ENCODE measurements at regions not wholly inside any gene's neighbourhood (a gene's known extent, or its start where the extent isn't known, plus 50 kb on each side); places are given as distances from the start of the nearest gene placed in this dataset.

- no peaks in the 10 kb centered on the region for H3K4me1 ChIP-seq (ENCODE audit: insufficient read depth, low read length)
- no peaks in the 10 kb centered on the region for H3K36me3 ChIP-seq (ENCODE audit: insufficient read depth, low read length)
- no peak overlapping the region for H3K9ac ChIP-seq (ENCODE audit: low read depth, low read length)
- no peaks in the 10 kb centered on the region; the same call in 1 of the 2 replicates for H3K9me3 ChIP-seq (ENCODE audit: control insufficient read depth, insufficient read depth, low read length)
Measured at GRCh38 chr20:52098186-52098585, 93.4 kb downstream of the ZFP64 start.

DNA sequence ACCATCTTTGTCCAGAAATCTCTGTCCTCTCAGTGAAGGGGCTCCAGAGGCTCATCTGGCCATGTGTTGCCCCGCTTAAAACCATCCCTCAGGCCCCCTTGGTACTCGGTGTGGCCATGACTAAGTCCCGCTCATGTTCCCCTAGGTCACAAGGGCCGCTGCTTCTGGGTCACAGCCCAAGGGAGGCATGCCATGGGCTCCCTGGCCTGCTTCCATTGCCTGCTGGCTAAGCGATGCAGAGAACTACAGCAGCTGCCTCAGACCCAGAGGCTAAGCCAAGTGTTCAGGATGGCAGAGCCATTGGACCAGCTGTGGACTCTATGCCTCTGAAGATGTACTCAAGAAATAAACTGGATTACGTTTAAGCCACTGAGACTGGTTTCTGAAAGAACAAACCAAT, 95.5 kb downstream of the ZFP64 start:
- Histone ChIP-seq H3K36me3 (ENCODE audit: insufficient read depth, low read length) (no peaks in the 10 kb centered on the region), H3K9ac (ENCODE audit: low read depth, low read length) (no peak overlapping the region), H3K4me1 (ENCODE audit: insufficient read depth, low read length) (no peaks in the 10 kb centered on the region), H3K9me3 (ENCODE audit: control insufficient read depth, insufficient read depth, low read length) (no peaks in the 10 kb centered on the region; the same call in 1 of the 2 replicates)

GRCh38 chr20:52094693-52095092, 96.9 kb downstream of the ZFP64 start:
- Histone ChIP-seq H3K9me3 (ENCODE audit: control insufficient read depth, insufficient read depth, low read length) (no peaks in the 10 kb centered on the region; the same call in 1 of the 2 replicates), H3K36me3 (ENCODE audit: insufficient read depth, low read length) (no peaks in the 10 kb centered on the region), H3K9ac (ENCODE audit: low read depth, low read length) (no peak overlapping the region), H3K4me1 (ENCODE audit: insufficient read depth, low read length) (no peaks in the 10 kb centered on the region)

DNA sequence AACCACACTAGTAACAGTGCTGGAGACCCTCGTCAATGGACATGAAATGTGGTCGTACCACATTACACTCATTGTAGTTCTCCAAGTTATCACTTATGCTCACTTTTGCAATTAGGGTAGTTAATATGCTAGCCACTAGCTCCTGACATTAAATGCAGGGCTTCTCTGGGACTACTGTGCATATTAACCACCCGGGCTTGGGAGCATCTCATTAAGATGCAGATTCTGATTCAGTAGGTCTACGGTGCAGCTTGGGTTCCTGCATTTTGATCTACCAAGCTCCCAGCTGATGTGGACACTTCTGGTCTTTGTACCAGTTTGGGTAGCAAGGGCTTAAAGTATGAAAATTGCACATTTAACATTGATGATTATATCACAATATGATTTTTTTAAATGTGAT, 98.0 kb downstream of the ZFP64 start:
- H3K9ac ChIP-seq (ENCODE audit: low read depth, low read length), result no peak overlapping the region
- H3K9me3 ChIP-seq (ENCODE audit: control insufficient read depth, insufficient read depth, low read length), result no peaks in the 10 kb centered on the region; the same call in 1 of the 2 replicates
- no peaks in the 10 kb centered on the region for H3K4me1 ChIP-seq (ENCODE audit: insufficient read depth, low read length)
- H3K36me3 ChIP-seq (ENCODE audit: insufficient read depth, low read length), result 0 out of 2 replicates have a peak, but pooled peaks cover 1% of the 10 kb centered on the region

DNA sequence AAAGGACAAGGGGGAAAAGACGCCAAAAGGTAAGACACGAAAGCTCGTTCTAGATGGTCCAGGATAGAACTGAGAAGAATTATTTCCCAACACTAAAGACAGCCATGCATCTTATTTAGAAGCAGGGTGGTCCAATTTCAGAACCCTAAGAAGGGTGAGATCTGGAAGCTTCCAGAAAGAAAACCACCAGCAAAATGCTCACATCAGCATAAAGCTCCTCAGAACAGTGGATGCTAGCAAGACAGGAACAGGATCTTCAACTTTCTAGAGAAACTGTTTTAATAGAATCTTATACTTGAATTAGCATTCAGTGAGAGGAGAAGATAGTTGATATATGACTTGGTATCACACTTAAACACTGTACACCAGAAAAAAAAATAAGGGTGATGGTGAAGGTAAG, 101.5 kb downstream of the ZFP64 start:
- H3K9ac ChIP-seq (ENCODE audit: low read depth, low read length), result no peak overlapping the region
- H3K36me3 ChIP-seq (ENCODE audit: insufficient read depth, low read length), result peaks cover 9% of the 10 kb centered on the region; the same call in 1 of the 2 replicates
- no peaks in the 10 kb centered on the region for H3K4me1 ChIP-seq (ENCODE audit: insufficient read depth, low read length)
- H3K9me3 ChIP-seq (ENCODE audit: control insufficient read depth, insufficient read depth, low read length), result peaks cover 5% of the 10 kb centered on the region

DNA sequence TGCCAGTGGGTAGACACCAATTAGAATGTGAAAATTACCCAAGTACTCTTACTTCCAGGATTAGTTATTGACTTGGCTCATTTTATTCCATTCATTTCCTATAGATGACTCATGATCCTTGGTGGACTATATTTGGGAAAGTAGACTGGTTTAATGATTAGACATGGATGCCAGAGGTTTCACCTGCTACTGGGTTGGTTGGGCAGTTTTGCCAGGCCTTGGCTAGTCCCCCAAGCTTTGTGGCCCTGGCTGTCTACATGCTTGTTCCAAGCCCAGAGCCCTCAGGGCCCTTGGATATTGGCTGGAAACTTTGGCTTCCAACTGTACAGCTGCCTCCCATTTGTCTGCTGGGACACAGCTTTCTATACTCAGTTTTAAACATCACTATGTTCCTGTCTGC, 104.1 kb downstream of the ZFP64 start:
- Histone ChIP-seq H3K9me3 (ENCODE audit: control insufficient read depth, insufficient read depth, low read length) (peaks cover 5% of the 10 kb centered on the region), H3K9ac (ENCODE audit: low read depth, low read length) (no peak overlapping the region), H3K36me3 (ENCODE audit: insufficient read depth, low read length) (peaks cover 9% of the 10 kb centered on the region; the same call in 1 of the 2 replicates), H3K4me1 (ENCODE audit: insufficient read depth, low read length) (no peaks in the 10 kb centered on the region)

- Histone ChIP-seq H3K9ac (ENCODE audit: low read depth, low read length) (no peak overlapping the region), H3K9me3 (ENCODE audit: control insufficient read depth, insufficient read depth, low read length) (peaks cover 5% of the 10 kb centered on the region), H3K36me3 (ENCODE audit: insufficient read depth, low read length) (peaks cover 9% of the 10 kb centered on the region; the same call in 1 of the 2 replicates), H3K4me1 (ENCODE audit: insufficient read depth, low read length) (no peaks in the 10 kb centered on the region)
Measured at GRCh38 chr20:52086878-52087277, 104.7 kb downstream of the ZFP64 start.

- Histone ChIP-seq H3K4me1 (ENCODE audit: insufficient read depth, low read length) (no peaks in the 10 kb centered on the region; the same call in 1 of the 2 replicates), H3K9ac (ENCODE audit: low read depth, low read length) (no peak overlapping the region), H3K36me3 (ENCODE audit: insufficient read depth, low read length) (peaks cover 9% of the 10 kb centered on the region; the same call in 1 of the 2 replicates)
Measured at GRCh38 chr20:52084727-52085126, 106.9 kb downstream of the ZFP64 start.

GRCh38 chr20:52083627-52084232, 107.8 kb downstream of the ZFP64 start:
- H3K4me1 ChIP-seq (ENCODE audit: insufficient read depth, low read length), result no peaks in the 10 kb centered on the region; the same call in 1 of the 2 replicates

More at GRCh38 chr20:52084727-52085126, 106.9 kb downstream of the ZFP64 start:
- peaks cover 5% of the 10 kb centered on the region for H3K9me3 ChIP-seq (ENCODE audit: control insufficient read depth, insufficient read depth, low read length)

DNA sequence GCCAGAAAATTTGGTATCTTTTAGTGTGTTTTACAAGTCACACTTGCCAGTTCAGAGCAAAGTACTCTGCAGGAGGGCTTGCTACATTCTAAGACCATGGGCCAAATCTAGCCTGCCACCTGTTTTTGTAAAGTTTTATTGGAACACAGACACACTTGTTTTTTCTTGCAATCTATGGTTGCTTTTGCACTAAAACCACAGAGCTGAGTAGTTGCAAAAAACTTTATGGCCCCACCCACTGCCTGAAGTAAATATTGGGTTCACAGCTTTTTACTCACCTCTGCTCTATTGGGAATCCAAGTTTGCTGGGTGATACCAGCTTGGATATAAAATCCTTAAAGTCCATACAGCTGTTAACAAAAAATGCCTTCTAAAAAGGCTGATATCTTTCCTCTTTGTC, 109.0 kb downstream of the ZFP64 start:
- no peaks in the 10 kb centered on the region for H3K36me3 ChIP-seq (ENCODE audit: insufficient read depth, low read length)
- H3K9ac ChIP-seq (ENCODE audit: low read depth, low read length), result no peak overlapping the region

More at GRCh38 chr20:52083627-52084232, 107.8 kb downstream of the ZFP64 start:
- H3K9me3 ChIP-seq (ENCODE audit: control insufficient read depth, insufficient read depth, low read length), result peaks cover 5% of the 10 kb centered on the region
- H3K36me3 ChIP-seq (ENCODE audit: insufficient read depth, low read length), result peaks cover 9% of the 10 kb centered on the region; the same call in 1 of the 2 replicates
- H3K9ac ChIP-seq (ENCODE audit: low read depth, low read length), result no peak overlapping the region

DNA sequence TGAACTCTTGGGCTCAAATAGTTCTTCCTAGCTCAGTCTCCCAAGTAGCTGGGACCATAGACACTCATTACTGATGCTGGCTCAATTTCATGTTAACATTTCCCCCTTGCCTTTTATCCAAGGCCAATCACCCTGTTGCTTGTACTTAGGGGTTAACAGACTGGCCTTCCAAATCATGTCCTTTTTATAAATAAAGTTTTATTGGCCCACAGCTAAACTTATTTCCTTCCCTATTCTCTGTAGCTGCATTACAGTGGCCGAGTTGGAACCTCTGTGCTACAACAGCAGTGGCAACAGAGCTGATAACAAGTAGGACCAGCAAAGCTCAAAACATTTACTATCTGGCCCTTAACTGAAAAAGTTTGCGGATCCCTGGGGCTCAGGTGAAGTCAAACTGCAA, 109.8 kb downstream of the ZFP64 start:
- Histone ChIP-seq H3K9me3 (ENCODE audit: control insufficient read depth, insufficient read depth, low read length) (no peaks in the 10 kb centered on the region; the same call in 1 of the 2 replicates), H3K4me1 (ENCODE audit: insufficient read depth, low read length) (no peaks in the 10 kb centered on the region; the same call in 1 of the 2 replicates), H3K36me3 (ENCODE audit: insufficient read depth, low read length) (no peaks in the 10 kb centered on the region), H3K9ac (ENCODE audit: low read depth, low read length) (no peak overlapping the region)

More for the DNA sequence above, 109.0 kb downstream of the ZFP64 start:
- Histone ChIP-seq H3K9me3 (ENCODE audit: control insufficient read depth, insufficient read depth, low read length) (peaks cover 5% of the 10 kb centered on the region), H3K4me1 (ENCODE audit: insufficient read depth, low read length) (no peaks in the 10 kb centered on the region; the same call in 1 of the 2 replicates)

DNA sequence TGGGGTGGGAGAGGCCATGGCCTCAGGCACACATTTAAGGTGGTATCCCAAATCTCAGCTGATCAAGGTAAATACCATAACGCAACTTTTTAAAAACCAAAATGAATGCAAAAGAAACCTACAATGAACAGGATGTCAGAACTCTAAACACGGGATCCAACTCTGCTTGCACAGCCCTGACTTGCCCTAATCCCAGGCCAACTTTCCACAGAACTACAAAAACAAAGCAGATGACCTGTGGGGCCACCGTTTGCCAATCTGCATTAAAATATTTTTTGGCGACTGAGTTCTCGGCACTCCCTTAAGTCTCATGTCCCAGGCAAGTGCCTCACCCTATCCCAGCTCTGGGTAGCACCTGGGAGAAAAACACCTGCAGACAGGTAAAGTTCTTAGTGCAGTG, 110.5 kb downstream of the ZFP64 start:
- H3K9ac ChIP-seq (ENCODE audit: low read depth, low read length), result no peak overlapping the region
- H3K36me3 ChIP-seq (ENCODE audit: insufficient read depth, low read length), result no peaks in the 10 kb centered on the region
- H3K9me3 ChIP-seq (ENCODE audit: control insufficient read depth, insufficient read depth, low read length), result no peaks in the 10 kb centered on the region

DNA sequence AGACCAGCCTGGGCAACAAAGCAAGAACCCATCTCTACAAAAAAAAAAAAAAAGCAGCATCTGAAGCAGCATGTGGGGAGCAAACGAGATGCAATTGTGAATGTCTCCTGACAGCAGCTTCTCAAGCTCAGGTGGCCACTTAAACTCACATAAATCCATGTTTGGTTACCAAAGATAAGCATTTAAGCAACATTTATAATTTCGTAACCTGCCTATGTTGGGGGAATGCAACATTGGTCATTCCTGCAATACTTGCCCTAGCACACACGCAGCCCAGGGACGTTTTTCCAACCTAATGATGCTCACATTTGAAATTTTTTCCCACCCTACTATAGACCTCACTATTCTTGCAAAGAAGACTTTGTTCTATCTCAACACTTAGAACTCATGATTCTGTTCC, 113.3 kb downstream of the ZFP64 start:
- no peaks in the 10 kb centered on the region for H3K36me3 ChIP-seq (ENCODE audit: insufficient read depth, low read length)
- no peak overlapping the region for H3K9ac ChIP-seq (ENCODE audit: low read depth, low read length)
- H3K4me1 ChIP-seq (ENCODE audit: insufficient read depth, low read length), result no peaks in the 10 kb centered on the region; the same call in 1 of the 2 replicates
- no peaks in the 10 kb centered on the region for H3K9me3 ChIP-seq (ENCODE audit: control insufficient read depth, insufficient read depth, low read length)

More for the DNA sequence above, 110.5 kb downstream of the ZFP64 start:
- no peaks in the 10 kb centered on the region; the same call in 1 of the 2 replicates for H3K4me1 ChIP-seq (ENCODE audit: insufficient read depth, low read length)

- no peaks in the 10 kb centered on the region for H3K9me3 ChIP-seq (ENCODE audit: control insufficient read depth, insufficient read depth, low read length)
- H3K36me3 ChIP-seq (ENCODE audit: insufficient read depth, low read length), result no peaks in the 10 kb centered on the region
- H3K4me1 ChIP-seq (ENCODE audit: insufficient read depth, low read length), result no peaks in the 10 kb centered on the region
- H3K9ac ChIP-seq (ENCODE audit: low read depth, low read length), result no peak overlapping the region
Measured at GRCh38 chr20:52076164-52076563, 115.4 kb downstream of the ZFP64 start.

GRCh38 chr20:52075400-52075799, 116.2 kb downstream of the ZFP64 start:
- Histone ChIP-seq H3K36me3 (ENCODE audit: insufficient read depth, low read length) (no peaks in the 10 kb centered on the region), H3K9me3 (ENCODE audit: control insufficient read depth, insufficient read depth, low read length) (no peaks in the 10 kb centered on the region; the same call in 1 of the 2 replicates), H3K9ac (ENCODE audit: low read depth, low read length) (no peak overlapping the region), H3K4me1 (ENCODE audit: insufficient read depth, low read length) (no peaks in the 10 kb centered on the region)

All from ES-I3 (cell line).